SIG-M5 treated with dmso at 0.1 percent for 504 hours (cell line): ENCODE measurements at regions not wholly inside any gene's neighbourhood (a gene's known extent, or its start where the extent isn't known, plus 50 kb on each side); places are given as distances from the start of the nearest gene placed in this dataset.

Experiments used
- DNase-seq: peaks from one replicate; lab custom pipeline; 2025; ENCODE audit not compliant: unreplicated experiment; lab: John Stamatoyannopoulos, UW

DNA sequence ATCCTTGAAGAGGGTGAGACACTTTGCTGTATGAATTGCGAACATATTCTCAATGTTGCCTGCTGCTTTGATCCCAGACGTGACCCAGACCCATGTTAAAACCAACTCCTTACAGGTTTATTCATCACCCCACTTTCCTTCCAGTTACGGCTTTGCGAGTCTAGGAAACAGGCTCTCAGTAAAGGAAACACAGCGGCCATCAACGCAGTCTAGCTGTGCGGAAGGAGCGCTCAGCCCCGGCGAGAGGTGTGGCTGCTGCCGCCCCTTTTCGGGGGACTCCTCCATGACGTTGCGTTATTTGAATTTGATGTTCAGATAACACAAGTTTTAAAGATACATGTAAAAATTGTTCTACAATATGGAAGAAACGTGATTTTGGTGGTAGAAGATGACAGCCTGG is 206.4 kb upstream of the FAT1 start:
- DNase-seq = no peak

DNA sequence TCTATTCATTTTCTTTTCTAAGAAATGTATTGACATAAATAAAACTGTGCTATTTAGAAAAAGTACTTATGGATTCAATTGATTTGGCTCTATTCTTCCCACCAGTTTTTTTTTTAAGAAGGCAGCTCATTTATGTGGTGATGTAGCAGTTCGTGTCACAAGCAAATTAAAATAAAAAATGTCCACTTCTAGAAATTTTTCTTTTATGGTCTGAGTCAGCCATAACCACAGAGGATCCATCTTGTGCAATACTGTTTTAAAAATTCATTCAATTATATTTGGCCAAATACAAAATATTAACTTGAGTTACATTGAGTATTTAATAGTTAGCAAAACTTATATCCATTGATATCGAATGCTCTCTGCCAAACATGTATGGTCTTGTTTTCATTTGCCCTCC is 207.9 kb upstream of the FAT1 start:
- DNase-seq = no peak

DNA sequence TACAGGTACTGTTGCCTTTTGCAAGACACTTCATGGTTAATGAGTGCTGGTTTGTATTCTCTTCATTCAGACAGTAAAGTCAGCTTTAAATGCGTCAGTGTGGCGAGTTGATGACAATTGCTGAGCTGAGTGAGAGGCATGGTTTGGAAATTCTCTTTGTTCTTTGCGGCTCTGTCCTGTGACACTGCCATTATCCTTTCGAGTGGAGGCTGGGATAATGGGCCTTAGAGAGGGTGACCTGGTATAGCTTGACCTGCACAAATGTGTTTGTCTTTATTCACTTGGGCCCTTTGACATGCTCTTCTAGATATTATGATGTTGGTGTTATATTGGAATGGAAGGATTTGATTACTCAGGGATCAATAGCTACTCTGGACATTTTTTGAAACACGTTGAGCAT is 208.5 kb upstream of the FAT1 start:
- no peak for DNase-seq

DNA sequence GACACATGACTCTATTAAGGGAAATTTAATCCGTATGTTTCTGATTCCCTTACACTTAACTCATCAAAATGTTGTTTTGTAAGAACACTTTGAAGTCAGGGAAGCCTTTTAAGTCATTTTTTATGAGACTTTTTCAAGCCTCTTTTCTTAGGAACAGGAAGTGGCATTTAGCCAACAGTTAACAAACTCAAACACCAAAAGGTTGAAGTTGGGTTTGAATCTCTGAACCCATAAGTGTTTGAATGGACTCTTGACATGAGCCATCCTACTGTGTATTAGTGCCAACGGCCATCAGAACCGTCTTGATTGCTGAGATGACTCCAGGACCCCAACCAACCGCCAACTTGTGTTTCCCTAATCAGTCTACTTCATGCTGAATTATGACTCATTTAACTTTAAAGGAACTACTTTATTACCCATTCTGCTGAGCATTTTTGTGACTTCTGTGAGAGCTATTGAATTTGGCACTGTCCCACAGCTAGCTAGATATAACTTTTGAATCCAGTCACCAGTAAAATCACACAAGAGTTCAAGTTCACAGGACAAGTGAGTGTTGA is 209.1 kb upstream of the FAT1 start:
- no peak for DNase-seq

GRCh38 chr4:186934244-186934643 is 210.6 kb upstream of the FAT1 start:
- no peak for DNase-seq

- DNase-seq = no peak
Observed at GRCh38 chr4:186934841-186935443, 211.3 kb upstream of the FAT1 start.

- no peak for DNase-seq
Observed at GRCh38 chr4:186935901-186936300, 212.2 kb upstream of the FAT1 start.

DNA sequence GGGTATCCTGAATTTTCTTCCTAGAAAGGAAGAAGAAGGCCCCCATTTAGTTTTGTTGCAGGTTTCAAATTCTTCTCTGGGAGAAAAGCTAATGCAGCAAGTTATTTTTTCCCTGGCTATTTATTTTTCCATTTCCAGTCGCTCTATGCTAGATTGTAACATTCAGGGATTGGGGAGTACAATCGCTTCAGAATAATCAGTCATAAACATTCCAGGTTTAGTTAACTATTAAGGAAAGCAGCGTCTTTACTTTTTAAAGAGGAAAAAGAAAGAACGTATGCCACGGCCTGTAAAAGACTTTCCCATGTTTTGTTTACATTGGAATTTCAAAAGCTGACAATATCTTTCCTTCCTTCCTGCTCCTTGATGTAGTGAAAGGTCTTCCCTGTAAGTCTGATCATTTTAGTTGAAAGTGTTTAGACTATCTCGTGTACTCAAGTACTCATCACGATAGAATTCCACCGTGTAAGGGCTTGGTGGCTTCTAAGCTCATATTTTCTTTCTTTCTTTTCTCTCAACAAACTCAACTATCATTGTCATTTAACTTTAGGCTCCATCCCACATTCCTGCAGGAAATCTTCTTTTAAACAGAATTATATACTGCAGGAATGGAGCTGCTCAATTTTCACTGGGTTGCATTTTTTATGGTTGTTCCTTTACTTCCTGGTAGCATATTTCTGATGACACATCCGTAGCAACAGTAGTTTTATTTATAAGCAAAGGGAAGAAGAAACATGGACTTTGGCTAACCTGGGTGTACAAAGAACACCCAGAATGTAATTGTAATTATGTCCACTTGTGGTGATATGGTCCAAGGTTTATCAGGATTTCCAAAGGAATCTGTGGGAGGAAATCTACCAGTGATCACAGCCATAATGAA is 213.1 kb upstream of the FAT1 start:
- no peak for DNase-seq

GRCh38 chr4:186939226-186939625 is 215.6 kb upstream of the FAT1 start:
- no peak for DNase-seq

- peak; percentile 16 for DNase-seq
Observed at GRCh38 chr4:186939766-186940165, 216.1 kb upstream of the FAT1 start.

- no peak for DNase-seq
Observed at GRCh38 chr4:186940476-186940875, 216.8 kb upstream of the FAT1 start.

DNA sequence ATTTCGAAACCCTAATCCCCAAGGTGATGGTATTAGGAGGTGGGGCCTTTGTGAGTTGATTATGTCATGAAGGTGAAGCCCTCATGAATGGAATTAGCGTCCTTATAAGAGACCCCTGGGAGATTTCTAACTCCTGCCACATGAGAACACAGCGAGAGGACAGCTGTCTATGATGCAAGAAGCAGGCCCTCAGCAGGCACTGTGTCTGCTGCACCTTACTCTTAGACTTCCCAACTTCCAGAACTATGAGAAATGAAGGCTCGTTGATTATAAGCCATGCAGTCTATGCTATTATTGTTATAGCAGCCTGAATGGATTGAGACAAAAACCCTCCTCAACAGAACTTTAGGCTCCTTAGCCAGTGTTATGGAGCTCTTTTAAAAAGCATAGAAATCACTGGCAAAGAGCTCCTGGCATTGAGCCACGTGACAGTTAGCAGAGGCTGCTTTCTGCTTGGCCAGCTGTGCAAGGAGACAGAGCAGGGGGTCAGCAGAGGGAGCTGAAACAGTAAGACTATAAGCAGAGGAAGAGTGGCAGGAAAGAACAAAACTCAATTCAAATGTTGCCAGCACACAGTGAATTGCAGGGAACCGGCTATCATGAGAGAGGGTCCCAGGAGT is 219.2 kb upstream of the FAT1 start:
- no peak for DNase-seq

DNA sequence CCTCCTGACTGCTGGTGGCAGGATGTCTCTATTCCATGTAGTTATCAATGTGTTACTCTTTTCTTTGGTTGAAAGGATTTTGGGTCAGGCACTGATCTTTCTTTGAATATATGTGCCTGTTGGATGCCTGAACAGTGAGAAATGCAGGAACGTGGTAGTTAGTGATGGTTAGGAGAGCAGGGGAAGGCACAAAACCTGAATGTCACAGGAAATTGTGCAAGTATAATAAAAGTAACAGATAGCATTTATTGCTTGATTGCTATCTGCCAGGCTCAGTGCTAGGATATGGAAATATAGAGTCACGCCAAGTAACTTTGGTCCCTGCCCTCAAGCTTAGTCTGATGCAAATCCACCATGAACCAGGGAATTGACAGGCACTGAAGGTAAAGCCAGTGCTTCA is 219.8 kb upstream of the FAT1 start:
- DNase-seq = no peak

DNA sequence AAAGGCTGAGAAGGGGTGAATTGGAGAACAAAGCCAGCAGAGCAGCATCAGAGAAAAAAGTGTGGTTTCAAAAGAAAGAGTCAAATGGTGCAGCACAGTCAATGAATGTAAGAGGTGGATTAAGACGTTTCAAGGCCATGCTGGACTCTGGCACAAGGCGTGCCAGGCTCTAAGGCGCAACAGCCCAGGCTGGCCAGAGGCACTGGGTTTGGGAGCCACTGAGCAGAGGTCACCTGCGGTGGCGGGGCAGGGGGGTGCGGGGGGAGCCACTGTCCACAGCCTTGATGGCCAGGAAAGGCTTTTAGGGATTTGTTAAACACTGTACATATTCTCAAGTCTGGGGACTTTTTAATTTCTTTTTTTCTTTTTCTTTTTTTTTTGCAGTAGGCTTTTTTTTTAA is 222.5 kb upstream of the FAT1 start:
- DNase-seq = no peak

DNA sequence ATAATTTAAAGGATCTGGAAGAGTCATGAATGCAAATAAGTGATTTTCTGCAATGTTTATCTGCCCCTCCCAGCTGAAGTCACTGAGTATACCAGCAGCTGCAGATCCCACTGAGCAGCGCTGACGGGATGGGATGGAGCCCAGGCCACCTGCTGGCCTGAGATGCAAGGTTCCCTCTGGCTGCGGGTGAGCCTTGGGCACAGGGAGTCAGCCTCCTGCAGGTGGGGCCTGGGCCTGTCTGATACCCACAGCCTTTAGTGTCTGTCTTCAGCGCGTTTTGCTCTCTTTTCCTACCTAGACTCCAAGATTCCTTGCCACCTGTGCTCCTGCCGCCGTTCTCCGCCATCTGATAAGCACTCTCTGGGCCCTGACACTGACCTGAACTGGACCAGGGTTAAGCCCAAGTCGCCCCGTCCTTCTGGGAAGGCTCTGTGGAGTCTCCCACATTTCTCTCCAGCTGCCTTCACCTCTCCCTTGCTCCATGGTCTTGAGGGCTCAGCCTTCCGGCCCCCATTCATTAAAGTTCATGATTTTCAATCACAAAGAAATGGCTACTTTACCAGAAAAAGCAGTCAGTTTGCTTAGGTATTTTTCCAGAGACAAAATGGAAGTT is 223.1 kb upstream of the FAT1 start:
- DNase-seq = peak; percentile 4

- DNase-seq = no peak
Observed at GRCh38 chr4:186948361-186949242, 224.9 kb upstream of the FAT1 start.

- DNase-seq = no peak
Observed at GRCh38 chr4:186949847-186950246, 226.2 kb upstream of the FAT1 start.

- DNase-seq = no peak
Observed at GRCh38 chr4:186952709-186953108, 229.1 kb upstream of the FAT1 start.

DNA sequence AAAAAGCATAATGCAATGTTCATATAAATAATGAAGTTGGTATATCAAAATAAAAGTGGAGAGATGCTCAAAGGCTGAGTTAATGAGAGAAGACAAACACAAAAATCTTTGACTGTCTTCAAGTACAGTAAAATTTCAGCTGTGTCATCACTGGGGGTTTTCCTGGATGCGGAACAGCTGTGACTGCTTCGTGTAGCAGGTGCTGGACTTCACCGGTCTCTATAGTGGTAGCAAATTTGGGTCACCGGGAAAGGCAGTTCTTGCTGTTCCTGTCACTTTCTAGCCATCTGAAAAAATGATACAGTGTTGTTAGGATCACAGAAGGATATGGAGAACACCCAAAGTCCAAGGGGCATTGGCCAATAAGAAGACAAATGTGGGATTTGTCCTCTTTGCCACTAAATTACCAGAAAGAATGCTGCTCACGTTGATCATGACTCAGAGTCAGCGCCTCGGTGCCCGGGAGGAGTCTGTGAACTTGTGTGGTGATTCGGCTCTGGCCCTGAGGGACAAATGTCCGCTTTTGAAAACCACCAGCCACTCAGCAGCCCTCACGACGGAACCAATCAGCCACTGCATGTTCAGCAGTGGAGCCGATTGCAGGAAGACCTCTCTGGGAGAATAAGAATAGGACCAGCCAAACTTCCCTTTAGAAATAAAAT is 230.1 kb upstream of the FAT1 start:
- no peak for DNase-seq

- DNase-seq = no peak
Observed at GRCh38 chr4:186954509-186954908, 230.9 kb upstream of the FAT1 start.
